Bronchial epithelial cell (primary cell): ENCODE measurements at regions not wholly inside any gene's neighbourhood (a gene's known extent, or its start where the extent isn't known, plus 50 kb on each side); places are given as distances from the start of the nearest gene placed in this dataset.

Source experiments
- DNase-seq: peaks from one replicate; pipeline ENCODE4 v3.0.0-alpha.2; 2010; ENCODE audit warnings: low read depth
- FAIRE-seq: peaks from 2 replicates; lab custom pipeline; 2011; peaks lifted over from hg19 to GRCh38; lab: Jason Lieb, UNC
- H3K27me3 ChIP-seq: 2 replicates; pipeline ENCODE4 v1.5.1; 2011; ENCODE audit warnings: low read length; ENCODE audit not compliant: control insufficient read depth, insufficient read depth
- H3K36me3 ChIP-seq: 2 replicates; pipeline ENCODE4 v1.5.1; 2011; ENCODE audit warnings: low read length; ENCODE audit not compliant: control insufficient read depth, insufficient read depth
- H3K4me3 ChIP-seq: 2 replicates; pipeline ENCODE4 v1.5.1; 2011; ENCODE audit warnings: mild to moderate bottlenecking, low read depth, low read length, control low read depth
- CTCF ChIP-seq: IDR thresholded peaks from 2 replicates; pipeline ENCODE4 v1.5.1; 2011; ENCODE audit warnings: mild to moderate bottlenecking, moderate library complexity, low read length, control low read depth, inconsistent platforms; ENCODE audit not compliant: insufficient read depth, severe bottlenecking

GRCh38 chr1:242723044-242723716 is 198.7 kb upstream of the PLD5 start:
- Histone ChIP-seq H3K36me3 (no peaks in the 10 kb centered on the region), H3K4me3 (no peak overlapping the region), H3K27me3 (no peaks in the 10 kb centered on the region)
- no peak for FAIRE-seq
- no peak for TF ChIP-seq CTCF
- DNase-seq = no peak

GRCh38 chr1:242718967-242719366 is 194.5 kb upstream of the PLD5 start:
- Histone ChIP-seq H3K27me3 (no peaks in the 10 kb centered on the region), H3K36me3 (no peaks in the 10 kb centered on the region), H3K4me3 (no peak overlapping the region)
- no peak for DNase-seq
- no peak for FAIRE-seq
- no peak for TF ChIP-seq CTCF

GRCh38 chr1:242712248-242712647 is 187.8 kb upstream of the PLD5 start:
- Histone ChIP-seq H3K27me3 (no peaks in the 10 kb centered on the region), H3K36me3 (no peaks in the 10 kb centered on the region), H3K4me3 (no peak overlapping the region)
- no peak for TF ChIP-seq CTCF
- DNase-seq (no peak), FAIRE-seq (no peak)

GRCh38 chr1:242710847-242711246 is 186.3 kb upstream of the PLD5 start:
- no peak for TF ChIP-seq CTCF
- Histone ChIP-seq H3K4me3 (no peak overlapping the region), H3K36me3 (no peaks in the 10 kb centered on the region), H3K27me3 (no peaks in the 10 kb centered on the region)
- DNase-seq (no peak), FAIRE-seq (no peak)

- FAIRE-seq (no peak), DNase-seq (no peak)
- no peaks in the 10 kb centered on the region for H3K27me3 ChIP-seq
- no peak for TF ChIP-seq CTCF
- no peaks in the 10 kb centered on the region for H3K36me3 ChIP-seq
- H3K4me3 ChIP-seq = no peak overlapping the region
Observed at GRCh38 chr1:242710286-242710685, 185.8 kb upstream of the PLD5 start.

- FAIRE-seq = no peak
- Histone ChIP-seq H3K27me3 (no peaks in the 10 kb centered on the region), H3K4me3 (no peak overlapping the region), H3K36me3 (no peaks in the 10 kb centered on the region)
- DNase-seq = no peak
- no peak for TF ChIP-seq CTCF
Observed at GRCh38 chr1:242703467-242703866, 179.0 kb upstream of the PLD5 start.
